M059J (cell line): ENCODE measurements at regions not wholly inside any gene's neighbourhood (a gene's known extent, or its start where the extent isn't known, plus 50 kb on each side); places are given as distances from the start of the nearest gene placed in this dataset.
"Not testable (repeated sequence)": the region's sequence is repeated elsewhere in the genome, so short reads cannot be mapped to it uniquely, and the experiment has no call there.

ENCODE experiments used
- DNase-seq: peaks from one replicate; pipeline ENCODE4 v3.0.0-alpha.2; 2012; ENCODE audit warnings: low read depth

DNA sequence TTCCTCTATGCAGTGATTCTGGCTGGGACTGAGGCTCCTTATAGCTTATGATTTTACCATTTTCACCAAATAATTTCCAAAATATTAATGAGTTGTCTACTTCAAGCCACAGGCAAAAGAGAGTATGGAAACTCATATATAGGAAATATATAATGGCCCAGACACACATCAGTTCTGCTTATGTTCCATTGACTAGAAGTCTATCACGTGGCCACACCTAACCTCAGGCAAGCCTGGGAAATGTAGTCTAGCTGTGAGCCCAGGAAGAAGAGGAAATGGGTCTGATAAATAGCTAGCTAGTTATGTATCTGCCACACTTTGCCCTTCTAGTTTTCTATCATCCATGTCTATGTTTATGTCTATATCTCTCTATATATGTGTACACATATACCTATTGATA lies 195.1 kb downstream of the OTOL1 start:
- DNase-seq = no peak

DNA sequence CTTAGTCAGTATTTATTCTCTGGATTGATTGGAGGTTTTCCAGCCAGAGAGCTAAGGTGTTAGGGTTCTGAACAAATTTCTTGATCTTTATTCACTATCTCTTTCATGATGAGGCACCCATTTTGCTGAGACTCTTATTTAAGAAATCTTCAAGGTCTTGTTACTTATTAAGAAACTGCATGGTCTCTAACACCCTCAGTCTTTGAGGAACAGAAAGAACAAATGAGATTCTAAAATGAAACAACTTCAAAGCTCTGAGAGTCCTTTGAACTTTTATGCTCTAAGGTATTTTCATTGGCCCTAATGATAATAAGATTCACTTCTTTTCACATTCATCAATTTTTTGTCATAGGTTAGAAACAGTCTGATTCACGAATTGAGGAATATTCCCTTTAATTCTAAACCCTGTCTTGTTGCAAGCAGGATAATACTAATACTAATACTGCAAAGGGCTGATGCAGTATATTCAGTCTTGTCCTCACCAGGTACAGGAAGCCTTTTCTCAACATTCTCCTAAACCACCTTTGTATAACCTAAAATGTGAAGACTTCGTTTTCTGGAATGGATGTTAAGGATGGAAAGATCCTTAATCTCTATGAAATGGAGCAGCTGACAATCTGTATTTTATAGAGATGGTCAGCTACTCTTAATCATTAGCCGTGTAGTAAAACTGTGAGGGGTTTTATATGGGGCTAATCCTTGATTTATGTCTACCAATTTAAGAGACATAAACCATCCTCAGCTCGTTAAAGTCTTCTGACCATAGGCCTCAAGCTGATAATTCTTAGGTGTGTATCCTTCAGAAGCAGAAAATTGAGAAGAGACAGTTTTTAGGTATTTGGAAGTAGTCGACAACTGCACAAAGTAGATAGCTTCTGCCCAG lies 198.3 kb downstream of the OTOL1 start:
- DNase-seq = no peak

DNA sequence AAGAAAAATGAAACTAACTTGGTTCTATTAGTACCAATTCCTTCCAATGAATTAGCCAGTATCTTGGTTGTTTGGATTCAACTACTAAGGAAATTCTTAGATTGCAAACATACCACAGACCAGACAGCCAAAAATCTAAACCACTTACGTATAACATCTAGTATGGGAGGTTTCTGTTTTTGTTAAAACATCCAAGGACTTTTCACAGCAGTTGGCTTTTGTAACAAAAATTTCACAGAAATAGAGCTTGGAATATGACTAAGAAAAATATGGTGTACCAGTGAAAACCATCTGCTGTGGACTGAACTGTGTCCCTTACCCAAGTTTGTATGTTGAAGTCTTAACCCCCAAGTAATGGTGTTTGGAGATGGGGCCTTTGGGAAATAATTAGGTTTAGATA lies 199.2 kb downstream of the OTOL1 start:
- no peak for DNase-seq

DNA sequence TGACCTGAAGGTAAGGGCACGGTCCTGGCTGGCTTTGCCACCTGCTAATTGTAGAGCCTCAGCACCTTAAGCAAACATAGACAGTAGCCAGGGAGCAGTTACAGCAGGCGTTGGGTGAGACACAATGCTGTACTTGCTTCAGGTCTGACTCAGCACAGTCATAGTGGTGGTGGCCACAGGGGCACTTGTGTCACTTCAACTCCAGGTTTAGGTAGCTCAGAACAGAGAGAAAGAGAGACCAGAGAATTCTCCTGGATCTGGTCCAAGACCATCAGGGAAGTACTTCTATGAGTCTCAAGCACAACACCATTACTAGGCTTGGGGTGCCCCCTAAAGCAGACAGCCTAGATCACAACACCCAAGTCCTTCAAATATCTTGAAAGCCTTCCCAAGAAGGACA lies 204.4 kb downstream of the OTOL1 start:
- DNase-seq = no peak

DNA sequence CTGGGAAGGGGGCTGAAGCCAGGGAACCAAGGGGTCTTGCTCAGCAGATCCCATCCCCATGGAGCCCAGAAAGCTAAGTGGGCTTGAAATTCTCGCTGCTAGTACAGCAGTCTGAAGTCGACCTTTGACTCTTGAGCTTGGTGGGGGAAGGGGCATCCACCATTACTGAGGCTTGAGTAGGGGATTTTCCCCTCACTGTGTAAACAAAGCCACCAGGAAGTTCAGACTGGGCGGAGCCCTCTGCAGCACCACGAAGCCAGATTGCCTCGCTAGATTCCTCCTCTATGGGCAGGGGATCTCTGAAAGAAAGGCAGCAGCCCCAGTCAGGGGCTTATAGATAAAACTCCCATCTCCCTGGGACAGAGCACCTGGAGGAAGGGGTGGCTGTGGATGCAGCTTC lies 210.6 kb downstream of the OTOL1 start:
- not testable (repeated sequence) for DNase-seq

DNA sequence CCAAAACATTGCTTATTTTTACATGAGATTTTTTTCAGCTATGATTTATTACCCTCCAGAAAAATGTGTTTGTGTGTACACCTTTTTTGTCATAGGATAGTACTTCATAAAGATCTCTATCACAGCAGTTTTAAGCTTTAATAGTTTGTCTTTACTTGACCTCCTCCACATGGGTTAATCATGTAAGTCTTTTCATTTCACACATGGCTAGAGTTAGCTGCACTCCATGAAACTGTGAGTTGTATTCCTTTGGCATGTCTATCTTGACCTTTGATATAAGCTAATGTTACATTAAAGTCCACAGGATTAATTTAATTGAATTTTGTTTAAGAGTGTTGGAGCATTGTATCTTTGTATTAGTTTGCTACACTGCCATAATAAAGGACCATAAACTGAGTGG lies 217.1 kb downstream of the OTOL1 start:
- no peak for DNase-seq

DNA sequence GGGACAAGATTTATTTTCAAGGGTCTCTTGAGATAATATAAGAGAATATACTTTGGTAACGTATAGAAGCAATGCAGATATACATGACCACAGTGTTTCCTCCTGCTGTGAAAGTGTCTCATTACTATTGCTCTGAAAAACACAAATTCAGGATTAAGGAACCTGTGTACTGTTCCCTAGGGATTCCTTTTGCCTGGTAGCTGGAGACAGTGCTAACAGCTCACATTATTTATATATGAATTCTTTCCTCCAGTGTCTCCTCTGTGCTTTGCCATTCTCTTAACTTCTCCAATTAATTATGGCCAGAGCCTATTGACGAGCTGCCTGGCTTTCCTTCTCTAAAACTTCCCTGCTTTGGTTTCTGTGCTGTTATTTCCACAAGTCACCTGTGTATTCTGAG lies 235.4 kb downstream of the OTOL1 start:
- DNase-seq = no peak

DNA sequence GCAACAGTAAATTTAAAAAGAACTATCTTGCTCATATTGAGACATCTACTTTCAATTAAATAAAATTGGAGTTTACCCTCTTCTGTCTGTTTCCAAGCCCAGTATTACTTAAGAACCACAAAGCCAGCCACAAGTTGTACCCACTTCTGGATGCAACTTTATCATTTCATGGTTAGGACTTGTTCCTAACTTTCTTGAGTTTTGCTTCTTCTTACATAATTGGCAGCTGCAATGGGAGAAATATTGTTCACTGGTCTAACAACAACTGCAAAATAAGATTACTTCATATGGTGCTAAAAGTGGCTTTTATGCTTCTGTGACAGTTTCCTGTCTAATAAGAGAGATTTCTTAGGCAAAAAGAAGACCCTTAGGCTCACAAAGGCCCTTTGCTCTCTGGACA lies 240.6 kb downstream of the OTOL1 start:
- DNase-seq = no peak

DNA sequence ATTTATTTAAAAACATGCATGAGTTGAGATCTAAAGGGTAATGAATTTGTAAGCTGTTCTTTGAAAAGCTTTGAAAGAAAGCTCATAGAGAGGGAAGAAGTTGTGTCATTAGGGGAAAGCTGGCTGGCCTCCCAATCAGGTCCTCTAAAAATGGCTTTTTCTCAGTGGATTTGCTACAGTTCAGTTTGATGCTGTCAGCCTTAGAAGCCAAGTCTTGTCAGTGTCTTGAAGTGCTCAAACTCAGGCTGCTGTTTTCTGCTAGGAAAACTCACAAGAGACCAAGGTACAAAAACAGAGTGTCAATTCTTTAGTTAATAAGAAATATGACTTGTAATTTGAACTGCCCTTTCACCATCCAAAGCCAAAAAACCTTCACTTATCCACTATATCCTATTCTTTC lies 243.8 kb downstream of the OTOL1 start:
- no peak for DNase-seq

DNA sequence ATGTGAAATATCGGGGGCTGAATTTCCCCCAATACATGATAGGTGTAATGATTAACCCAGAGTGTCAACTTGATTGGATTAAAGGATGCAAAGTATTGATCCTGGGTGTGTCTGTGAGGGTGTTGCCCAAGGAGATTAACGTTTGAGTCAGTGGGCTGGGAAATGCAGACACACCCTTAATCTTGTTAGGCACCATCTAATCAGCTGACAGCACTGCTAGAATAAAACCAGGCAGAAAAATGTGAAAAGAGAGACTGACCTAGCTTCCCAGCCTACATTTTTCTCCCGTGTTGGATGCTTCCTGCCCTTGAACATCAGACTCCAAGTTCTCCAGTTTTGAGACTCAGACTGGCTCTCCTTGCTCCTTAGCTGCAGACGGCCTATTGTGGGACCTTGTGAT lies 247.8 kb downstream of the OTOL1 start:
- DNase-seq = no peak

DNA sequence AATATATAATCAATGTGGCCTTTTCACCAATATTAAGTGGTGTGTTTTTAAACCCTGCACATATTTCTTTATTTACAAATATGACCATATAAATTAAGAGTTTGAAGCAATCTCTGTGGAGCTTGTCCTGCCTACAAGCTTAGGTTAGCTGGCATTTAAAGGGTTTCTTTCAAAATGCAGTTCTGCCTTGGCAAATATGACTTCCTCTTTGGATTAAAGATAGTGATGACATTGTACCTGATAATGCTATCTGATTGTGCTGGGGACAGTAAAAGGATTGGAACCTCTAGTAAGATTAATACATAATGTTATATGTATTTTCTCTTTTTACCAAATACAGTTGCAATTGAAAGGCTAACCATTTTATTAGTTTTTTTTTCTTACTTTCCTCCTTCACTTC lies 249.1 kb downstream of the OTOL1 start:
- DNase-seq = no peak

DNA sequence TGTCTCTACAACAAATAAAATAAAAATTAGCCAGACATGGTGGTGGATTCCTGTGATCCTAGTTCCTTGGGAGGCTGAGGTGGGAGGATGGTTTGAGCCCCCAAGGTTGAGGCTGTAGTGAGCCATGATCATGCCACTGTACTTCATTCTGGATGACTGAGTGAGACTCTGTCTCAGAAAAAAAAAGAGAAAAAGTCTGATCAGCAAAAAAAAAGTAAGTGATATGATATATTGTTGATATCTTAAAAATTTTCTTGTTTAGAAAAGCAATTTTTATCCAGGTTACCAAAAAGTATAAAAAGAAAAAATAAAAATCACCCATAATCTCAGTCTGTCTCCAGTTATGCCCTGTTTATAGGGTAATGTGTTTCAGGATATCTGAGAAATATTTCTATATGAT lies 251.4 kb downstream of the OTOL1 start:
- DNase-seq = no peak

DNA sequence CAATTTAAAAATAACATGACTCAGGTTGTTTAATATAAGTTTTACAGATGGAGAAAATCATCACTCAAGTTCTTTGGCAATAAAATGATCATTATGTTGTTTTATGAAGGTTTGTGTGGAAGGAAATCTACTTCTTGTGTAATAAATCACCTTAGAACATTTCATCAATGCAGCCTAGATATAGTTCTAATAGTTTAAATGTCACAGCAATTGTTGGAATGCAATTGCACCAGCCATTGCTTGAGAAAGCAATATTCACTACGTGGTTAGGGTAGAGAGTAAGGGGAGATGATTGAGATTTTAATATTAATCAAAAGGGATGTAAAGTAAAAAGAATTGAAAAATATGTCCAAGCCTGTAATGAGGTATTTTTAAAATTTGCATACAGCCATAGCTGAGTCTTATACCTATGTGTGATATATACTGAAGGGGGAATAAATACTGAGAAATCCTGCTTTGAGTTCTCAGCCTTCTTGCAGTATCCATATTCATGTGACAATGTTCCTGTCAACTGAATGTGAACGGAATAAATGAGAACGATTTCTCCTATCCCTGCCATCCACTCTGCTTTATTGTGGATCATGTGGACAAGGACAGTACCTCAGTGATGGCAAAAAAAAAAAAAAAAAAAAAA lies 257.9 kb downstream of the OTOL1 start:
- no peak for DNase-seq

DNA sequence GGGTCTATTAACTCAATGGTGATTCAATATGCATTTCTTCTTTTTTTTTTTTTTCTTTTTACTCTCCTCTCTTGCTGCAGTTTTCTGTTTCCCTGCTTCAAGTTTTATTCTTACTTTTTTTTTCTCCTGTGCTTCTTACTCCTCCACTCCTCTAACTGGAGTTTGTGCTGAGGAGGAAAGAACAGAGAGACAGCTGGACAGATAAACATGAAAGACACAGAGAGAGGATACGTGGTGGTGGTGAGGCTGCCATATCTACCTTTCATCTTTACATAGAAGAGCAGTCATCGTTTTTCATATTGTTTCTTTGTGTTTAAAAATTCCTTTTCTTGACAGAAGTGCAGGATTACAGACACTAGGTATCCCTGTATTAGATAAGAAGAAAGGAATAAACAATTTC lies 262.8 kb downstream of the OTOL1 start:
- DNase-seq = no peak

DNA sequence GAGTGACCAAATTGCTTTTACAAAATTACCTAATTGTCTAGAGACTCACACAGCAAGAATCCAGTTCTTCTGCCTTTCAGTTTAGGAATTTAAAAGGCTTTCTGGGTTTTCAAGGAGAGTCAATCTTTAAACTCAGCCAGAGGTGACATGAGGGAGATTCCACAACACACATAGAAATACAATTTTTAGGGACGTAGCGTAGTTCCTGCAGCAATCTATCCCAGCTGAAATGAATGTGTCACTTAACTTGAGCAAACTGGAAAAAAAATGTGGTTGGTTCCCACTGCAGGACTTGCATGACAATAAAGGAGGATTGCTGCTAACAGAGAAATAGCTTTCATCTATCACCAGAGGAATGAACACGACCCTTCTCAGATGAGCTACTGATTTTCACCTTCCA lies 269.7 kb downstream of the OTOL1 start:
- no peak for DNase-seq

DNA sequence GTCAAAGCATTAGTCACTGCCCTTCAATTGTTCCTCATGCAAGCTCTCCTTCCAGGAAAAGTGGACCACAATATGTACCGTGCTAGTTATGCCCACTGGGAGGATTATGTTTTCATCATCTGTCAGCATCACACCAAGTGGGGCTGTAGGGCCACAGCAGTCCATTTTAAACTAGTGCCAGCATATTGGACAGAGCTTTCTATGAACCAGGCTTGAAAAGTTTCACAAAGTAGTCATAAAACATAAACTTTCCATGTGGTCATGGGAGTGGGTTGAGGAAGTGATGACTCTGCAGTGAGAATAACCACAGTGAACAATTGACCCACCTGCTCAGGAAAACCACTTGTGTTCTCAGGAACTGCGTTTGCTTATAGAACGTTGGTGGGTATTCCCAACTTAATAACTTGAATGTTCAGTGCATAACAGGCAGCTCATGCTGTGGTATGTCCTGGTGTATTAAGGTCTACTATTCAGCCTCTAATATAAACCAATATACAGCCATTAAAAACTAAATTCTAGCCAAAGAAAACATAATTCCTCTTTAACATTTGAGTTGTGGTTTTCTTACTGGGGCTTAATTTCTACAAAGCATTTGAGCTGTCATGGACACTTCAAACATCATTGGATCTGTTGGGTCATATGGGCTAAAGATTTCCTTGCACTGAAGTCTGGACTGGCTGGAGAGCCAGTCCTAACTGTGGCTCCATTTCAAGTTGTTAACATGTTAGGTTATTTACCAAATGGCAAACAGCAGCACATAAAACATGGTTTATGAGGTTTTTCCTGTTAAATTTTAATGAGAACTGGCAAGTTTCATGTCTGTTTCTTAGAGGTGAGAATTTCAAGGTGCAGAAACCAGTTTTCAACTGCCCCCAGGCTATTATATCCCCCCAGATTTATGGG lies 274.1 kb downstream of the OTOL1 start:
- peak; percentile 5 for DNase-seq

DNA sequence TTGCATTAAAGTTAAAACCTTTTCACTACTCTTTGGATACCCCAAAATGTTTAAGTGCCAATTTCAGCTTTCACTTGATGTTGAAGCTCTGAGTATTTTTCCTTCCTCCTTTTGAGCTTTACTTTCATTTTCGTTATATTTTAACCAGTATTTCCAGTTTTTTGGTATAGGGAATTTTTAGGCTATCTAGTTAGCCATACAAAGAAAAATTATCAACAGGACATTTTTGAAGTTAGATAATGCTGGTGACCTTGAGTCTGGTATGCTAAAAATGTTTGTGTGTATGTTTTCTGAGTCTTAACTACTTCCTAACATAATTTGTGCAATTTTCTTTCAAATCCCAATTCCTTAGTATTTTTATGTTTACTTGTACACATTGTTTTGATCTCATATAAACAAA lies 284.8 kb downstream of the OTOL1 start:
- no peak for DNase-seq

DNA sequence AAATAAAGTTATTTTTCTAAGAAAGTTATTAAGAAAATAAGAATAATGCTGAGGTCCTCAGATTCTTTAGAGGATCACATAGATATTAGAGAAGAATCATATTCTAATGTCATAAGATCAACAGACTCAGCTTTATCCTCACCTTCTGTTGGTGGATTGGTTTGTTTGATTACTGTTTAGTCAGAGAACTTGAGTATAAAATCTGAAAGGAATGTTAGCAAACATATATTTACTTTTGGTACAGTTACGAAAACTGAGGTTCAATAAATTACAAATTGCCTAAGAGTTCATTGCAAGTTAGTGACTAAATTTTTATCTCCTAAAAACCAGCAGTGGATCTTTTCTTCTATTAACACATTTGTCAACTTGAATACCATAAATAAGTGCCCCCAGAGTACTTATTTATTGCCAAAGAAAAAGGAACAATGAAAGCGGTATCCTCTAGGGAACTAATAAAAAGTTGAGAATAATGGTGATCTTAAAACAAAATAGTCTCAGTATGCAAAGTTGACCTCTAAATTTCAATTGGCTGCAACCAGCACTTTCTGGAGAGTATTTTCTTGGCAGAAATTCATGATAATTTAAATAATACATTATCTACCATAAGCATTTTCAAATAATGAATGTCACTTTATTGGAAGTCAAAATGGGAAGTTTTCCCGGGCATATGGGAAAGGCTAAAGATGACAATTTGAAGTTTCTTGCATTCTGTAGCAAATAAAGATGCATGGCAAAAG lies 296.8 kb downstream of the OTOL1 start:
- DNase-seq = no peak

DNA sequence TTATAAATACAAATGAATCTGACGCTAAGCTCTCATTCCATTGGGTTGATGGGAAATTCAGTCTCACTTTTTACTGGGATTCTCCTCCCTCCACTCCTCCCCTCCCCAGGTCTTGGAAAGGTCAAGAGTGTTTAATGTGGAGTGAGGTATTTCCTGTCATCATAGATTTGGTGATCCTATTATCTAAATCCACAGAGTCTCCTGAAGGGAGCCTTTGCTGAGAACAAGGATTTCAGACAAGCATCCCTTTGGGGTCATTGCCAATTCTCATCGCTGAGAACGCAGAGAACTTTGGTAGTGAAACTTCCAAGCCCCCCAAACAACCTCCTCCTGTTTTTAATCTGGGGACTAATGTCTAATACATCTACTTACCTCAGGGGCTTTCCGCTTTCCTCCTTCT lies 297.9 kb downstream of the OTOL1 start:
- DNase-seq = no peak

DNA sequence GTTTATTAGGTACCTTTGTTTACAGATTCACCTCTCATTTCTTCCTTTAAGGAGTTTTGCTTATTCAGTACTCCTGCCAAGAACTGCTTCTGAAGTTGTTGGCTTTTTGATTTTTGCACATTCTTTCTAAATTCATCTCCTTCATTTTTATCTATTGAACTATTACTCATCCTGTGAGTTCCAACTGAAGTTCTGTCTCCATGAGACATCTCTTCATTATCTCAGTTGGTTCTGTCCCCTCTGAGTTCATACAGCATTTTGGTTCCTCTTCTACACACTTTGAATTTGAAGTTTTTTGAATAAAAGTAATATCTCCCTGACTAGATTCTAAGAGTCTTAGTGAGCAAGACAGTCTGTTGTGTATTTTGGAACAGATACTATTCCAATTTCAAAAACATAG lies 299.7 kb downstream of the OTOL1 start:
- DNase-seq = no peak

DNA sequence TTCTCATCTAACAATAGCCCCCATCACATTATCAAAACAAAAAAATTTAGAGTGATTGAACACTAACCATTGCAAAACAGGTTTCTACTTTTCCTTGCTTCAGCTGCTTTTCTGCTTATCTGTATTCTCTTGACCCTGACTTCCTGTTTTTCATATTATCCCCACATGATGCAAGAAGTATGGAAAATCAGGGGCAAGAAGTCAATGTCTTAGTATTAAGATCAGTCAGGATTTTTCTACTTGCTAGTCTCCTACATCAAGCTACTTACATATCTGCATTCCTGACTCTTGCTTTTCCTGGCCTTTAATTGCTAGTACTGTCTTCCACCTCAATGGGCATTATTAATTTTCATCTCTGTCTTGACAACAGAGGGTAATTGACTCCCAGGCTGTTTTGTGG lies 300.2 kb downstream of the OTOL1 start:
- no peak for DNase-seq

DNA sequence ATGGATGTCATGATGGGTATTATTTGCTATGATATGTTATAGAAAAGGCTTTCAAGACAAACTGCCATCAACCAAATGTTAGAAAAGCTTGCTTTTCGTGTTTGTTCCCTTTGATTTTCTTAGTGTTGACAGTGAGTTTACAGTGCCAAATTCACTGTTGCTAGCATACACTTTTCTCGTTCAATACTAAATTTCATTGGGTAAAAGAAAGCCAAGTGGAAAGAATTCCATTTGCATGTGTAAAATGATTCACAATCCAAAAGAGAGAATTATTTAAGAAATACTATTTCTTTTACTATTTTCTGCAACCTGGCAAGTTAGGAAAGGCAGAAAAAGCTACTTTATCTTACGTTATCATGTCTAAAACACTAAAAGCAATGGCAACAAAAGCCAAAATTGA lies 301.4 kb downstream of the OTOL1 start:
- DNase-seq = no peak
